ENCODE measurements at regions not wholly inside any gene's neighbourhood (a gene's known extent, or its start where the extent isn't known, plus 50 kb on each side); places are given as distances from the start of the nearest gene placed in this dataset.

GRCh38 chr17:13761038-13761603, 159.4 kb upstream of the HS3ST3A1 start:
- ATAC-seq (no peak), DNase-seq (ENCODE audit: low read depth, low spot score) (no peak)
- Histone ChIP-seq H3K27me3 (ENCODE audit: control insufficient read depth, insufficient read depth, low read length) (no peaks in the 10 kb centered on the region), H3K9me3 (ENCODE audit: control insufficient read depth, insufficient read depth, low read depth, low read length) (no peaks in the 10 kb centered on the region), H3K27ac (ENCODE audit: low read length) (no peak overlapping the region), H3K4me1 (ENCODE audit: control insufficient read depth, insufficient read depth, low read length) (no peaks in the 10 kb centered on the region), H3K36me3 (ENCODE audit: control insufficient read depth, insufficient read depth, low read length) (no peaks in the 10 kb centered on the region), H3K4me3 (ENCODE audit: low read depth in 2 of 2, low read length in 2 of 2) (no peak overlapping the region)
- CTCF ChIA-PET, result no interaction called here
- POLR2A ChIA-PET, result no interaction called here
- intact Hi-C loops (cut with micrococcal nuclease; ENCODE audit: unreplicated experiment), result no loop called here
- no TSS peak for BruUV-seq (replicated peaks)
- TF ChIP-seq REST (IDR thresholded peaks at IDR 0.05; ENCODE audit: insufficient read depth in 1 of 2, low read depth in 2 of 2, low read length in 1 of 2), result no peak
- TF ChIP-seq SIN3A (IDR thresholded peaks at IDR 0.05; ENCODE audit: borderline replicate concordance, insufficient read depth, low read depth, low read length), result no peak
- TF ChIP-seq POLR2AphosphoS5 (IDR thresholded peaks at IDR 0.05; ENCODE audit: low read depth, low read length), result no peak
- no peak for TF ChIP-seq CTCF (IDR thresholded peaks at IDR 0.05)
- no peak for TF ChIP-seq TCF7L2 (IDR thresholded peaks at IDR 0.05; ENCODE audit: low read depth, low read length)
- in situ Hi-C loops (cut with HindIII; ENCODE audit: low pct_unique_long_range_greater_than_20kb, low sequenced_read_pairs), result no loop called here

DNA sequence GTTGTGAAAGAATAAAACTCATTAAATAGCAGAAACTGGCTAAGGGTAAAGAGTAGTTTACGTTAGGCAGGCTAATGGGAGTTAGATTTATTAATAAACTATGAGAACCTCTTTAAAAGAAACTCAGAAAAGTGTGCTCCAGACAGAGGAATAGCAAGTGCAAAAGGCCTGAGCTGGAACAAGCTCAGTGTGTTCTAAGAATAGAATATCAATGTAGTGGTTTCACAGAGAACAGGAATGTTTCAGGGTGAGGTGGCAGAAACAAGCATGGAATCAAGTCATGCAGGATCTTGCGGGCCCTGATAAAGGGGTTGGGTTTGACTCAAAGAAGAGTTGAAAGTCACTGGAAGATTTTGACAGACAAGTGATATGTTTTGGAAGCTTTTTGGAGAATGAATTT, 164.0 kb upstream of the HS3ST3A1 start:
- intact Hi-C loops (cut with micrococcal nuclease; ENCODE audit: unreplicated experiment), result no loop called here
- ChIA-PET CTCF (no interaction called here), POLR2A (no interaction called here)
- Histone ChIP-seq H3K27me3 (ENCODE audit: control insufficient read depth, insufficient read depth, low read length) (no peaks in the 10 kb centered on the region), H3K36me3 (ENCODE audit: control insufficient read depth, insufficient read depth, low read length) (no peaks in the 10 kb centered on the region), H3K4me3 (ENCODE audit: low read depth in 2 of 2, low read length in 2 of 2) (no peak overlapping the region), H3K9me3 (ENCODE audit: control insufficient read depth, insufficient read depth, low read depth, low read length) (no peaks in the 10 kb centered on the region), H3K27ac (ENCODE audit: low read length) (no peak overlapping the region), H3K4me1 (ENCODE audit: control insufficient read depth, insufficient read depth, low read length) (no peaks in the 10 kb centered on the region)
- ATAC-seq (no peak), DNase-seq (ENCODE audit: low read depth, low spot score) (no peak)
- no TSS peak for BruUV-seq (replicated peaks)
- in situ Hi-C loops (cut with HindIII; ENCODE audit: low pct_unique_long_range_greater_than_20kb, low sequenced_read_pairs), result no loop called here
- TF ChIP-seq REST (IDR thresholded peaks at IDR 0.05; ENCODE audit: insufficient read depth in 1 of 2, low read depth in 2 of 2, low read length in 1 of 2) (no peak), CTCF (IDR thresholded peaks at IDR 0.05) (no peak), TCF7L2 (IDR thresholded peaks at IDR 0.05; ENCODE audit: low read depth, low read length) (no peak), SIN3A (IDR thresholded peaks at IDR 0.05; ENCODE audit: borderline replicate concordance, insufficient read depth, low read depth, low read length) (no peak), POLR2AphosphoS5 (IDR thresholded peaks at IDR 0.05; ENCODE audit: low read depth, low read length) (no peak)
